ENCODE measurements at regions not wholly inside any gene's neighbourhood (a gene's known extent, or its start where the extent isn't known, plus 50 kb on each side); places are given as distances from the start of the nearest gene placed in this dataset.

- H3K9me3 ChIP-seq (ENCODE audit: control insufficient read depth in 1 of 2, low read length in 2 of 2): no peaks in the 10 kb centered on the region
- no peak overlapping the region for H3K9ac ChIP-seq (ENCODE audit: low read depth in 1 of 2, low read length in 2 of 2)
- no peaks in the 10 kb centered on the region for H3K27me3 ChIP-seq (ENCODE audit: control insufficient read depth in 1 of 2, insufficient read depth in 2 of 2, low read length in 2 of 2)
- no peak overlapping the region for H3K4me3 ChIP-seq (ENCODE audit: low read depth in 1 of 2, low read length in 2 of 2)
- no peak overlapping the region for H3K27ac ChIP-seq (ENCODE audit: low read depth, low read length)
- peaks cover 0 to 7% of the 10 kb centered on the region in 2 donors for H3K4me1 ChIP-seq (ENCODE audit: control insufficient read depth in 1 of 2, insufficient read depth in 2 of 2, low read length in 2 of 2)
- H3K36me3 ChIP-seq (ENCODE audit: control insufficient read depth in 1 of 2, insufficient read depth in 2 of 2, low read length in 2 of 2): no peaks in the 10 kb centered on the region
These were observed 133.1 kb downstream of the MREG start for GRCh38 chr2:215879977-215880940.

GRCh38 chr2:215879331-215879730 is 134.0 kb downstream of the MREG start:
- no peak overlapping the region for H3K9ac ChIP-seq (ENCODE audit: low read depth in 1 of 2, low read length in 2 of 2)
- H3K27me3 ChIP-seq (ENCODE audit: control insufficient read depth in 1 of 2, insufficient read depth in 2 of 2, low read length in 2 of 2): no peaks in the 10 kb centered on the region
- no peak overlapping the region for H3K27ac ChIP-seq (ENCODE audit: low read depth, low read length)
- H3K9me3 ChIP-seq (ENCODE audit: control insufficient read depth in 1 of 2, low read length in 2 of 2): no peaks in the 10 kb centered on the region
- peaks cover 0 to 5% of the 10 kb centered on the region in 2 donors for H3K4me1 ChIP-seq (ENCODE audit: control insufficient read depth in 1 of 2, insufficient read depth in 2 of 2, low read length in 2 of 2)
- H3K36me3 ChIP-seq (ENCODE audit: control insufficient read depth in 1 of 2, insufficient read depth in 2 of 2, low read length in 2 of 2): no peaks in the 10 kb centered on the region
- no peak overlapping the region for H3K4me3 ChIP-seq (ENCODE audit: low read depth in 1 of 2, low read length in 2 of 2)

- H3K9ac ChIP-seq (ENCODE audit: low read depth in 1 of 2, low read length in 2 of 2): no peak overlapping the region
- H3K36me3 ChIP-seq (ENCODE audit: control insufficient read depth in 1 of 2, insufficient read depth in 2 of 2, low read length in 2 of 2): no peaks in the 10 kb centered on the region
- H3K4me1 ChIP-seq (ENCODE audit: control insufficient read depth in 1 of 2, insufficient read depth in 2 of 2, low read length in 2 of 2): no peaks in the 10 kb centered on the region
- H3K27ac ChIP-seq (ENCODE audit: low read depth, low read length): no peak overlapping the region
- no peaks in the 10 kb centered on the region for H3K27me3 ChIP-seq (ENCODE audit: control insufficient read depth in 1 of 2, insufficient read depth in 2 of 2, low read length in 2 of 2)
- no peak overlapping the region for H3K4me3 ChIP-seq (ENCODE audit: low read depth in 1 of 2, low read length in 2 of 2)
- H3K9me3 ChIP-seq (ENCODE audit: control insufficient read depth in 1 of 2, low read length in 2 of 2): no peaks in the 10 kb centered on the region
These were observed 134.8 kb downstream of the MREG start for GRCh38 chr2:215878476-215879063.

GRCh38 chr2:215876937-215877238 is 136.5 kb downstream of the MREG start:
- Histone ChIP-seq H3K4me3 (ENCODE audit: low read depth in 1 of 2, low read length in 2 of 2) (no peak overlapping the region), H3K4me1 (ENCODE audit: control insufficient read depth in 1 of 2, insufficient read depth in 2 of 2, low read length in 2 of 2) (no peaks in the 10 kb centered on the region), H3K27ac (ENCODE audit: low read depth, low read length) (no peak overlapping the region), H3K27me3 (ENCODE audit: control insufficient read depth in 1 of 2, insufficient read depth in 2 of 2, low read length in 2 of 2) (no peaks in the 10 kb centered on the region), H3K36me3 (ENCODE audit: control insufficient read depth in 1 of 2, insufficient read depth in 2 of 2, low read length in 2 of 2) (no peaks in the 10 kb centered on the region), H3K9ac (ENCODE audit: low read depth in 1 of 2, low read length in 2 of 2) (no peak overlapping the region), H3K9me3 (ENCODE audit: control insufficient read depth in 1 of 2, low read length in 2 of 2) (no peaks in the 10 kb centered on the region)

GRCh38 chr2:215876139-215876936 is 137.0 kb downstream of the MREG start:
- H3K36me3 ChIP-seq (ENCODE audit: control insufficient read depth in 1 of 2, insufficient read depth in 2 of 2, low read length in 2 of 2): no peaks in the 10 kb centered on the region
- H3K9me3 ChIP-seq (ENCODE audit: control insufficient read depth in 1 of 2, low read length in 2 of 2): no peaks in the 10 kb centered on the region
- no peak overlapping the region for H3K27ac ChIP-seq (ENCODE audit: low read depth, low read length)
- H3K9ac ChIP-seq (ENCODE audit: low read depth in 1 of 2, low read length in 2 of 2): no peak overlapping the region
- H3K27me3 ChIP-seq (ENCODE audit: control insufficient read depth in 1 of 2, insufficient read depth in 2 of 2, low read length in 2 of 2): no peaks in the 10 kb centered on the region
- H3K4me3 ChIP-seq (ENCODE audit: low read depth in 1 of 2, low read length in 2 of 2): no peak overlapping the region
- H3K4me1 ChIP-seq (ENCODE audit: control insufficient read depth in 1 of 2, insufficient read depth in 2 of 2, low read length in 2 of 2): no peaks in the 10 kb centered on the region

GRCh38 chr2:215874418-215874817 is 138.9 kb downstream of the MREG start:
- no peak overlapping the region for H3K27ac ChIP-seq (ENCODE audit: low read depth, low read length)
- no peaks in the 10 kb centered on the region for H3K36me3 ChIP-seq (ENCODE audit: control insufficient read depth in 1 of 2, insufficient read depth in 2 of 2, low read length in 2 of 2)
- H3K9ac ChIP-seq (ENCODE audit: low read depth in 1 of 2, low read length in 2 of 2): no peak overlapping the region
- no peaks in the 10 kb centered on the region for H3K4me1 ChIP-seq (ENCODE audit: control insufficient read depth in 1 of 2, insufficient read depth in 2 of 2, low read length in 2 of 2)
- no peak overlapping the region for H3K4me3 ChIP-seq (ENCODE audit: low read depth in 1 of 2, low read length in 2 of 2)
- H3K9me3 ChIP-seq (ENCODE audit: control insufficient read depth in 1 of 2, low read length in 2 of 2): no peaks in the 10 kb centered on the region
- H3K27me3 ChIP-seq (ENCODE audit: control insufficient read depth in 1 of 2, insufficient read depth in 2 of 2, low read length in 2 of 2): no peaks in the 10 kb centered on the region

GRCh38 chr2:215870986-215871385 is 142.4 kb downstream of the MREG start:
- no peak overlapping the region for H3K27ac ChIP-seq (ENCODE audit: low read depth, low read length)
- H3K4me3 ChIP-seq (ENCODE audit: low read depth in 1 of 2, low read length in 2 of 2): no peak overlapping the region
- H3K27me3 ChIP-seq (ENCODE audit: control insufficient read depth in 1 of 2, insufficient read depth in 2 of 2, low read length in 2 of 2): no peaks in the 10 kb centered on the region
- H3K36me3 ChIP-seq (ENCODE audit: control insufficient read depth in 1 of 2, insufficient read depth in 2 of 2, low read length in 2 of 2): no peaks in the 10 kb centered on the region
- H3K4me1 ChIP-seq (ENCODE audit: control insufficient read depth in 1 of 2, insufficient read depth in 2 of 2, low read length in 2 of 2): no peaks in the 10 kb centered on the region
- H3K9ac ChIP-seq (ENCODE audit: low read depth in 1 of 2, low read length in 2 of 2): no peak overlapping the region
- H3K9me3 ChIP-seq (ENCODE audit: control insufficient read depth in 1 of 2, low read length in 2 of 2): no peaks in the 10 kb centered on the region

- Histone ChIP-seq H3K9me3 (ENCODE audit: control insufficient read depth in 1 of 2, low read length in 2 of 2) (no peaks in the 10 kb centered on the region), H3K36me3 (ENCODE audit: control insufficient read depth in 1 of 2, insufficient read depth in 2 of 2, low read length in 2 of 2) (no peaks in the 10 kb centered on the region), H3K27ac (ENCODE audit: low read depth, low read length) (no peak overlapping the region), H3K4me3 (ENCODE audit: low read depth in 1 of 2, low read length in 2 of 2) (no peak overlapping the region), H3K9ac (ENCODE audit: low read depth in 1 of 2, low read length in 2 of 2) (no peak overlapping the region), H3K4me1 (ENCODE audit: control insufficient read depth in 1 of 2, insufficient read depth in 2 of 2, low read length in 2 of 2) (no peaks in the 10 kb centered on the region), H3K27me3 (ENCODE audit: control insufficient read depth in 1 of 2, insufficient read depth in 2 of 2, low read length in 2 of 2) (no peaks in the 10 kb centered on the region)
These were observed 143.3 kb downstream of the MREG start for GRCh38 chr2:215870088-215870490.

- Histone ChIP-seq H3K36me3 (ENCODE audit: control insufficient read depth in 1 of 2, insufficient read depth in 2 of 2, low read length in 2 of 2) (no peaks in the 10 kb centered on the region), H3K27me3 (ENCODE audit: control insufficient read depth in 1 of 2, insufficient read depth in 2 of 2, low read length in 2 of 2) (no peaks in the 10 kb centered on the region), H3K9me3 (ENCODE audit: control insufficient read depth in 1 of 2, low read length in 2 of 2) (no peaks in the 10 kb centered on the region), H3K4me3 (ENCODE audit: low read depth in 1 of 2, low read length in 2 of 2) (no peak overlapping the region), H3K4me1 (ENCODE audit: control insufficient read depth in 1 of 2, insufficient read depth in 2 of 2, low read length in 2 of 2) (no peaks in the 10 kb centered on the region), H3K27ac (ENCODE audit: low read depth, low read length) (no peak overlapping the region), H3K9ac (ENCODE audit: low read depth in 1 of 2, low read length in 2 of 2) (no peak overlapping the region)
These were observed 144.4 kb downstream of the MREG start for GRCh38 chr2:215868846-215869543.

Data from duodenal mucosa (tissue), 2 donors.